Gastroesophageal sphincter (tissue), 3 donors: ENCODE measurements at regions not wholly inside any gene's neighbourhood (a gene's known extent, or its start where the extent isn't known, plus 50 kb on each side); places are given as distances from the start of the nearest gene placed in this dataset.

Experiments used
- EP300 ChIP-seq: sonication (generic); formaldehyde crosslinking; IDR thresholded peaks from one replicate; pipeline ENCODE4 v1.6.1; 2017; ENCODE audit warnings: antibody characterized with exemption, mild to moderate bottlenecking
- TF ChIP-seq, protein P1 (sequence below), 4 experiments: fragments of 200-600 bp in 2 of 4; fragments of 450-650 bp in 2 of 4; sonication (generic) in 1 of 4; IDR thresholded peaks; one replicate each; pipeline ENCODE4 v1.5.1; 2017 to 2019; ENCODE audit warnings: antibody characterized with exemption in 4 of 4, mild to moderate bottlenecking in 2 of 4, moderate library complexity in 2 of 4

DNA sequence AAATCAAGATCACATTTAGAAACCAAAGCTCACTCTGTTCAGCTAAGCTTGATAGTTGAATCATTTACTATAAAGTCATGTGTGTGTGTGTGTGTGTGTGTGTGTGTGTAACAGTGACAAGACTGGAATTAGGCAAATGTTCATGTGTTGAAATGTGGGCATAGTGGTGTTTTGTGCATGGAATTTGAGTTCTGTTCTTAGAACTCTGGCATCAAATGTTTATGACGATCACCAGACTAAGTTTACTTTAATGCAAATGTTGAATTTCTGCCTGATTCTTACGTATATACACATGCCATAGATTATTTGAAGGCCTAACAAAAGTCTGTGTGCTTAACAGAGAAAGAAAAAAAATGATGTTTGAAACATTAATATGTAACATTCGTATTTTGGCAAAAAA lies 72.8 kb upstream of the COL5A1 start:
- no peak for TF ChIP-seq EP300
- TF ChIP-seq, protein P1, sequence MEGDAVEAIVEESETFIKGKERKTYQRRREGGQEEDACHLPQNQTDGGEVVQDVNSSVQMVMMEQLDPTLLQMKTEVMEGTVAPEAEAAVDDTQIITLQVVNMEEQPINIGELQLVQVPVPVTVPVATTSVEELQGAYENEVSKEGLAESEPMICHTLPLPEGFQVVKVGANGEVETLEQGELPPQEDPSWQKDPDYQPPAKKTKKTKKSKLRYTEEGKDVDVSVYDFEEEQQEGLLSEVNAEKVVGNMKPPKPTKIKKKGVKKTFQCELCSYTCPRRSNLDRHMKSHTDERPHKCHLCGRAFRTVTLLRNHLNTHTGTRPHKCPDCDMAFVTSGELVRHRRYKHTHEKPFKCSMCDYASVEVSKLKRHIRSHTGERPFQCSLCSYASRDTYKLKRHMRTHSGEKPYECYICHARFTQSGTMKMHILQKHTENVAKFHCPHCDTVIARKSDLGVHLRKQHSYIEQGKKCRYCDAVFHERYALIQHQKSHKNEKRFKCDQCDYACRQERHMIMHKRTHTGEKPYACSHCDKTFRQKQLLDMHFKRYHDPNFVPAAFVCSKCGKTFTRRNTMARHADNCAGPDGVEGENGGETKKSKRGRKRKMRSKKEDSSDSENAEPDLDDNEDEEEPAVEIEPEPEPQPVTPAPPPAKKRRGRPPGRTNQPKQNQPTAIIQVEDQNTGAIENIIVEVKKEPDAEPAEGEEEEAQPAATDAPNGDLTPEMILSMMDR (IDR thresholded peaks at IDR 0.05): no peak
